Activated naive CD4-positive, alpha-beta T cell treated with anti-CD3 and anti-CD28 coated beads, Interleukin-2, amount 10 ng/mL, durations not matched to agents 7 days and 5 days (primary cell): ENCODE measurements at regions not wholly inside any gene's neighbourhood (a gene's known extent, or its start where the extent isn't known, plus 50 kb on each side); places are given as distances from the start of the nearest gene placed in this dataset.

Source experiments
- CTCF ChIA-PET: fragments of 350-600 bp; sonication (Branson Sonifier 250); formaldehyde crosslinking; loops from one replicate; lab custom pipeline; 2021; ENCODE audit warnings: antibody characterized with exemption; lab: Charles Lee
- DNase-seq: peaks from one replicate; pipeline ENCODE4 v3.0.0-alpha.2; 2020
- H3K27ac Mint-ChIP-seq: one replicate; pipeline ENCODE4 v1.8.0; 2021; ENCODE audit warnings: mild to moderate bottlenecking, moderate library complexity, mixed read lengths
- H3K27me3 Mint-ChIP-seq: one replicate; pipeline ENCODE4 v1.8.0; 2021; ENCODE audit warnings: mild to moderate bottlenecking, mixed read lengths
- H3K36me3 Mint-ChIP-seq: one replicate; pipeline ENCODE4 v1.8.0; 2021; ENCODE audit warnings: mixed read lengths
- H3K4me1 Mint-ChIP-seq: one replicate; pipeline ENCODE4 v1.8.0; 2021; ENCODE audit warnings: mixed read lengths
- H3K4me3 Mint-ChIP-seq: one replicate; pipeline ENCODE4 v1.8.0; 2021; ENCODE audit warnings: mild to moderate bottlenecking, moderate library complexity, mixed read lengths
- H3K9me3 Mint-ChIP-seq: one replicate; pipeline ENCODE4 v1.8.0; 2021; ENCODE audit warnings: mixed read lengths

- Mint-ChIP-seq H3K9me3 (peaks cover 17% of the 10 kb centered on the region), H3K27ac (no peak overlapping the region), H3K27me3 (no peaks in the 10 kb centered on the region), H3K36me3 (no peaks in the 10 kb centered on the region), H3K4me3 (no peak overlapping the region), H3K4me1 (no peaks in the 10 kb centered on the region)
- CTCF ChIA-PET: no interaction called here
- no peak for DNase-seq
Observed at GRCh38 chr5:17690473-17690872, 56.2 kb downstream of the TAF11L14 start.

GRCh38 chr5:17691762-17692161, 57.5 kb downstream of the TAF11L14 start:
- no peaks in the 10 kb centered on the region for H3K27me3 Mint-ChIP-seq
- H3K4me3 Mint-ChIP-seq: no peak overlapping the region
- CTCF ChIA-PET: no interaction called here
- DNase-seq: no peak
- H3K27ac Mint-ChIP-seq: no peak overlapping the region
- H3K9me3 Mint-ChIP-seq: peaks cover 17% of the 10 kb centered on the region
- no peaks in the 10 kb centered on the region for H3K4me1 Mint-ChIP-seq
- no peaks in the 10 kb centered on the region for H3K36me3 Mint-ChIP-seq

- DNase-seq: no peak
- Mint-ChIP-seq H3K36me3 (no peaks in the 10 kb centered on the region), H3K27me3 (no peaks in the 10 kb centered on the region), H3K9me3 (peaks cover 17% of the 10 kb centered on the region), H3K4me1 (no peaks in the 10 kb centered on the region), H3K4me3 (no peak overlapping the region), H3K27ac (no peak overlapping the region)
- CTCF ChIA-PET: no interaction called here
Observed at GRCh38 chr5:17694371-17694770, 60.1 kb downstream of the TAF11L14 start.

GRCh38 chr5:17694914-17695313, 60.7 kb downstream of the TAF11L14 start:
- no peak overlapping the region for H3K27ac Mint-ChIP-seq
- no peak for DNase-seq
- no peaks in the 10 kb centered on the region for H3K27me3 Mint-ChIP-seq
- no peak overlapping the region for H3K4me3 Mint-ChIP-seq
- CTCF ChIA-PET: no interaction called here
- H3K36me3 Mint-ChIP-seq: no peaks in the 10 kb centered on the region
- H3K4me1 Mint-ChIP-seq: no peaks in the 10 kb centered on the region
- peaks cover 16% of the 10 kb centered on the region for H3K9me3 Mint-ChIP-seq

GRCh38 chr5:17696627-17697026, 62.4 kb downstream of the TAF11L14 start:
- H3K9me3 Mint-ChIP-seq: peaks cover 17% of the 10 kb centered on the region
- CTCF ChIA-PET: no interaction called here
- H3K4me3 Mint-ChIP-seq: no peak overlapping the region
- H3K36me3 Mint-ChIP-seq: no peaks in the 10 kb centered on the region
- H3K27me3 Mint-ChIP-seq: no peaks in the 10 kb centered on the region
- no peaks in the 10 kb centered on the region for H3K4me1 Mint-ChIP-seq
- no peak for DNase-seq
- H3K27ac Mint-ChIP-seq: no peak overlapping the region

GRCh38 chr5:17697671-17698070, 63.4 kb downstream of the TAF11L14 start:
- Mint-ChIP-seq H3K27me3 (no peaks in the 10 kb centered on the region), H3K27ac (no peak overlapping the region), H3K4me1 (no peaks in the 10 kb centered on the region), H3K4me3 (no peak overlapping the region), H3K36me3 (no peaks in the 10 kb centered on the region), H3K9me3 (peaks cover 14% of the 10 kb centered on the region)
- no peak for DNase-seq
- CTCF ChIA-PET: no interaction called here

GRCh38 chr5:17709011-17709710, 74.9 kb downstream of the TAF11L14 start:
- H3K36me3 Mint-ChIP-seq: no peaks in the 10 kb centered on the region

GRCh38 chr5:17713301-17713700, 79.0 kb downstream of the TAF11L14 start:
- DNase-seq: no peak
- no peak overlapping the region for H3K27ac Mint-ChIP-seq
- H3K9me3 Mint-ChIP-seq: peaks cover 17% of the 10 kb centered on the region
- H3K4me3 Mint-ChIP-seq: no peak overlapping the region
- H3K4me1 Mint-ChIP-seq: no peaks in the 10 kb centered on the region
- CTCF ChIA-PET: no interaction called here
- H3K27me3 Mint-ChIP-seq: no peaks in the 10 kb centered on the region
- no peaks in the 10 kb centered on the region for H3K36me3 Mint-ChIP-seq

More at GRCh38 chr5:17709011-17709710, 74.9 kb downstream of the TAF11L14 start:
- DNase-seq: no peak
- no peaks in the 10 kb centered on the region for H3K4me1 Mint-ChIP-seq
- H3K27ac Mint-ChIP-seq: no peak overlapping the region
- no peaks in the 10 kb centered on the region for H3K27me3 Mint-ChIP-seq
- CTCF ChIA-PET: no interaction called here
- H3K4me3 Mint-ChIP-seq: no peak overlapping the region
- peaks cover 7% of the 10 kb centered on the region for H3K9me3 Mint-ChIP-seq

GRCh38 chr5:17714186-17714585, 79.9 kb downstream of the TAF11L14 start:
- Mint-ChIP-seq H3K36me3 (no peaks in the 10 kb centered on the region), H3K27me3 (no peaks in the 10 kb centered on the region), H3K4me3 (no peak overlapping the region), H3K4me1 (no peaks in the 10 kb centered on the region), H3K27ac (no peak overlapping the region), H3K9me3 (peaks cover 17% of the 10 kb centered on the region)
- CTCF ChIA-PET: no interaction called here
- no peak for DNase-seq

GRCh38 chr5:17719592-17719991, 85.3 kb downstream of the TAF11L14 start:
- Mint-ChIP-seq H3K4me3 (no peak overlapping the region), H3K27ac (no peak overlapping the region), H3K36me3 (no peaks in the 10 kb centered on the region), H3K9me3 (peaks cover 14% of the 10 kb centered on the region), H3K4me1 (no peaks in the 10 kb centered on the region), H3K27me3 (no peaks in the 10 kb centered on the region)
- CTCF ChIA-PET: no interaction called here
- no peak for DNase-seq

GRCh38 chr5:17720071-17720470, 85.8 kb downstream of the TAF11L14 start:
- Mint-ChIP-seq H3K9me3 (peaks cover 13% of the 10 kb centered on the region), H3K4me3 (no peak overlapping the region), H3K4me1 (no peaks in the 10 kb centered on the region), H3K27ac (no peak overlapping the region), H3K36me3 (no peaks in the 10 kb centered on the region), H3K27me3 (no peaks in the 10 kb centered on the region)
- no peak for DNase-seq
- CTCF ChIA-PET: no interaction called here

- DNase-seq: no peak
- H3K4me3 Mint-ChIP-seq: no peak overlapping the region
- no peaks in the 10 kb centered on the region for H3K27me3 Mint-ChIP-seq
- no peak overlapping the region for H3K27ac Mint-ChIP-seq
- peaks cover 8% of the 10 kb centered on the region for H3K9me3 Mint-ChIP-seq
- H3K4me1 Mint-ChIP-seq: no peaks in the 10 kb centered on the region
- CTCF ChIA-PET: no interaction called here
- no peaks in the 10 kb centered on the region for H3K36me3 Mint-ChIP-seq
Observed at GRCh38 chr5:17723876-17724275, 89.6 kb downstream of the TAF11L14 start.

GRCh38 chr5:17727098-17727497, 92.8 kb downstream of the TAF11L14 start:
- H3K27ac Mint-ChIP-seq: no peak overlapping the region
- peaks cover 6% of the 10 kb centered on the region for H3K9me3 Mint-ChIP-seq
- DNase-seq: no peak
- H3K4me1 Mint-ChIP-seq: no peaks in the 10 kb centered on the region
- H3K36me3 Mint-ChIP-seq: no peaks in the 10 kb centered on the region
- CTCF ChIA-PET: no interaction called here
- H3K27me3 Mint-ChIP-seq: no peaks in the 10 kb centered on the region
- no peak overlapping the region for H3K4me3 Mint-ChIP-seq

GRCh38 chr5:17730421-17730820, 96.2 kb downstream of the TAF11L14 start:
- no peaks in the 10 kb centered on the region for H3K27me3 Mint-ChIP-seq
- no peak for DNase-seq
- no peak overlapping the region for H3K27ac Mint-ChIP-seq
- CTCF ChIA-PET: no interaction called here
- H3K4me3 Mint-ChIP-seq: no peak overlapping the region
- no peaks in the 10 kb centered on the region for H3K36me3 Mint-ChIP-seq
- peaks cover 6% of the 10 kb centered on the region for H3K9me3 Mint-ChIP-seq
- H3K4me1 Mint-ChIP-seq: no peaks in the 10 kb centered on the region

- Mint-ChIP-seq H3K4me3 (no peak overlapping the region), H3K4me1 (no peaks in the 10 kb centered on the region), H3K36me3 (no peaks in the 10 kb centered on the region), H3K27me3 (no peaks in the 10 kb centered on the region), H3K27ac (no peak overlapping the region), H3K9me3 (peaks cover 13% of the 10 kb centered on the region)
- no peak for DNase-seq
- CTCF ChIA-PET: no interaction called here
Observed at GRCh38 chr5:17732351-17732923, 98.2 kb downstream of the TAF11L14 start.
